HCT116 (cell line): ENCODE measurements at regions not wholly inside any gene's neighbourhood (a gene's known extent, or its start where the extent isn't known, plus 50 kb on each side); places are given as distances from the start of the nearest gene placed in this dataset.

Experiments used
- ATAC-seq: fragments of 200-7000 bp; cut with Tn5 transposase; 2 replicates; pipeline ENCODE4 v1.9.1; 2020; ENCODE audit warnings: mild to moderate bottlenecking, moderate library complexity
- BruUV-seq: library from RNA; stranded (reverse); fragments of 400-500 nt; replicated peaks from 2 replicates; lab custom pipeline; 2021; lab: Mats Ljungman, UMichigan
- CTCF ChIA-PET: fragments of 300-600 bp; sonication (Branson Sonifier 250); formaldehyde crosslinking; loops from one replicate; lab custom pipeline; 2021; ENCODE audit warnings: antibody characterized with exemption; lab: Charles Lee
- POLR2A ChIA-PET: fragments of 300-600, 350-600 bp; sonication (Branson Sonifier 250); formaldehyde crosslinking; loops from one replicate; lab custom pipeline; 2021; ENCODE audit warnings: antibody characterized with exemption; lab: Charles Lee
- RAD21 ChIA-PET, 2 experiments: fragments of 300-600 bp; sonication (Branson Sonifier 250); formaldehyde crosslinking; loops; one replicate each; lab custom pipeline; 2023; ENCODE audit warnings: low total read pairs in 2 of 2; ENCODE audit not compliant: uncharacterized antibody in 2 of 2, unreplicated experiment in 2 of 2, low non-redundant PET in 1 of 2; lab: Charles Lee
- DNase-seq: peaks from one replicate; pipeline ENCODE4 v3.0.0-alpha.2; 2010; ENCODE audit warnings: low read depth, low spot score
- H2AFZ ChIP-seq: fragments of 200-600 bp; shearing (Covaris generic), sonication (generic); 2 replicates; pipeline ENCODE4 v1.6.1; 2017; ENCODE audit warnings: low read depth, mixed run types, mixed read lengths, antibody characterized with exemption, low read length; ENCODE audit not compliant: poor library complexity, severe bottlenecking
- H3K27ac ChIP-seq: 2 replicates; pipeline ENCODE4 v1.5.1; 2012; ENCODE audit warnings: low read depth, low read length
- H3K27me3 ChIP-seq: fragments of 200-600 bp; sonication (generic); 2 replicates; pipeline ENCODE4 v1.6.1; 2016; ENCODE audit warnings: mixed run types, low read length, mixed read lengths; ENCODE audit not compliant: insufficient read depth
- H3K36me3 ChIP-seq, 2 experiments: fragments of 200-500 bp in 1 of 2; fragments of 200-600 bp in 1 of 2; sonication (Bioruptor generic) in 1 of 2; sonication (generic) in 1 of 2; 2 replicates each; pipeline versions ENCODE4 v1.5.1 to v1.6.1; 2014 to 2016; ENCODE audit warnings: low read length in 2 of 2, inconsistent platforms in 1 of 2, mixed read lengths in 1 of 2, mixed run types in 1 of 2; ENCODE audit not compliant: insufficient read depth in 2 of 2, control insufficient read depth in 1 of 2
- H3K4me1 ChIP-seq, 2 experiments: fragments of 200-600 bp in 1 of 2; sonication (generic) in 1 of 2; 2 replicates each; pipeline versions ENCODE4 v1.5.1 to v1.6.1; 2012 to 2017; ENCODE audit warnings: low read length in 2 of 2, inconsistent platforms in 1 of 2, mild to moderate bottlenecking in 1 of 2, mixed read lengths in 1 of 2, mixed run types in 1 of 2, moderate library complexity in 1 of 2; ENCODE audit not compliant: insufficient read depth in 2 of 2, control insufficient read depth in 1 of 2
- H3K4me2 ChIP-seq: fragments of 200-600 bp; sonication (generic); 2 replicates; pipeline ENCODE4 v1.6.1; 2017; ENCODE audit warnings: mixed run types, low read length, mixed read lengths
- H3K4me3 ChIP-seq, 2 experiments: fragments of 200-600 bp in 1 of 2; sonication (generic) in 1 of 2; replicated peaks in 1 of 2; 2 replicates each; pipeline ENCODE4 v1.5.1; 2011 to 2016; ENCODE audit warnings: low read length in 2 of 2, control low read depth in 1 of 2, low read depth in 1 of 2, mild to moderate bottlenecking in 1 of 2, mixed read lengths in 1 of 2, mixed run types in 1 of 2
- H3K79me2 ChIP-seq: fragments of 200-600 bp; sonication (generic); 2 replicates; pipeline ENCODE4 v1.6.1; 2017; ENCODE audit warnings: mild to moderate bottlenecking, mixed run types, low read length, moderate library complexity, mixed read lengths; ENCODE audit not compliant: insufficient read depth
- H3K9ac ChIP-seq: fragments of 200-600 bp; sonication (generic); 2 replicates; pipeline ENCODE4 v1.6.1; 2016; ENCODE audit warnings: low read length, mixed read lengths
- H3K9me2 ChIP-seq: fragments of 200-600 bp; sonication (generic), shearing (Covaris generic); 2 replicates; pipeline ENCODE4 v1.6.1; 2017; ENCODE audit warnings: mixed run types, mild to moderate bottlenecking, moderate library complexity; ENCODE audit not compliant: insufficient read depth
- H3K9me3 ChIP-seq, 2 experiments: fragments of 200-500 bp in 1 of 2; fragments of 200-600 bp in 1 of 2; sonication (Bioruptor generic) in 1 of 2; sonication (generic) in 1 of 2; 2 replicates each; pipeline ENCODE4 v1.6.1; 2014 to 2017; ENCODE audit warnings: low read length in 2 of 2, mixed read lengths in 2 of 2, inconsistent platforms in 1 of 2, low read depth in 1 of 2, mild to moderate bottlenecking in 1 of 2, mixed run types in 1 of 2, moderate library complexity in 1 of 2; ENCODE audit not compliant: control insufficient read depth in 1 of 2, insufficient read depth in 1 of 2
- H4K20me1 ChIP-seq: fragments of 200-600 bp; sonication (generic), shearing (Covaris generic); 2 replicates; pipeline ENCODE4 v1.6.1; 2017; ENCODE audit warnings: mixed run types, mild to moderate bottlenecking, moderate library complexity; ENCODE audit not compliant: insufficient read depth
- ELF1 ChIP-seq: IDR thresholded peaks from 2 replicates; pipeline ENCODE4 v1.6.1; 2012; ENCODE audit warnings: low read depth, borderline replicate concordance
- FOSL1 ChIP-seq: IDR thresholded peaks from 2 replicates; pipeline ENCODE4 v1.6.1; 2012; ENCODE audit warnings: low read depth
- POLR2A ChIP-seq: IDR thresholded peaks from 2 replicates; pipeline ENCODE4 v1.7.0; 2011; ENCODE audit warnings: borderline replicate concordance; ENCODE audit not compliant: insufficient read depth, insufficient read length; ENCODE audit errors: extremely low read depth
- POLR2AphosphoS5 ChIP-seq: IDR thresholded peaks from 2 replicates; pipeline ENCODE4 v1.6.1; 2011; ENCODE audit warnings: mild to moderate bottlenecking, low read depth, low read length, moderate library complexity
- SP1 ChIP-seq: IDR thresholded peaks from 2 replicates; pipeline ENCODE4 v1.6.1; 2012; ENCODE audit warnings: low read depth
- TCF7L2 ChIP-seq: IDR thresholded peaks from 2 replicates; pipeline ENCODE4 v1.7.0; 2011; ENCODE audit warnings: borderline replicate concordance, inconsistent platforms; ENCODE audit not compliant: insufficient read depth, insufficient read length; ENCODE audit errors: extremely low read depth
- ZNF274 ChIP-seq: fragments of 200-500 bp; sonication (Bioruptor generic); IDR thresholded peaks from 2 replicates; pipeline ENCODE4 v1.6.1; 2014; ENCODE audit warnings: mild to moderate bottlenecking, low read depth, low read length, inconsistent platforms
- intact Hi-C: fragments of 100-400 bp; cut with micrococcal nuclease; formaldehyde crosslinking; loops from 2 replicates; pipeline ENCODE4 v1.10.0; 2022
- TF ChIP-seq, protein P1 (sequence below): IDR thresholded peaks from 2 replicates; pipeline ENCODE4 v1.6.1; 2012; ENCODE audit warnings: low read depth
- TF ChIP-seq, protein P2 (sequence below): IDR thresholded peaks from 2 replicates; pipeline ENCODE4 v1.6.1; 2012
- TF ChIP-seq, protein P3 (sequence below), 3 experiments: fragments of 200-600 bp in 1 of 3; sonication (generic) in 1 of 3; IDR thresholded peaks in 2 of 3; conservative IDR thresholded peaks in 1 of 3; 2 replicates each; pipeline ENCODE4 v1.5.1; 2012 to 2017; ENCODE audit warnings: low read depth in 2 of 3, low read length in 2 of 3, antibody characterized with exemption in 1 of 3, borderline replicate concordance in 1 of 3, control low read depth in 1 of 3, mild to moderate bottlenecking in 1 of 3, mixed read lengths in 1 of 3, mixed run types in 1 of 3, moderate library complexity in 1 of 3; ENCODE audit not compliant: insufficient read depth in 1 of 3

DNA sequence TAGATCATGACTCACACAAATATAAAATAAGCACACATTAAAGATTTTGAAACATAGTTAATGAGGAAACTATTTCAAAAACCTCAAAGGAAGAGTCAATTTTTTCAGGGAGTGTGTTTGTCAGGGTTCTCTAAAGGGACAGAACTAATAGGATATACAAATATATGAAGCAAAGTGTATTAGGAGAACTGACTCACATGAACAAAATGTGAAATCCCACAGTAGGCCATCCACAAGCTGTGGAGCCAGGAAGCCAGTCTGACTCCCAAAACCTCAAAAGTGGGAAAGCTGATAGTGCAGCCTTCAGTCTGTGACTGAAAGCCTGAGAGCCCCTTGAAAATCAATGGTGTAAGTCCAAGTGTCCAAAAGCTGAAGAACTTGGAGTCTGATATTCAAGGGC, 898.0 kb upstream of the EYS start:
- TF ChIP-seq POLR2AphosphoS5 (no peak), POLR2A (no peak), ELF1 (no peak), TCF7L2 (no peak)
- TF ChIP-seq, protein P1, sequence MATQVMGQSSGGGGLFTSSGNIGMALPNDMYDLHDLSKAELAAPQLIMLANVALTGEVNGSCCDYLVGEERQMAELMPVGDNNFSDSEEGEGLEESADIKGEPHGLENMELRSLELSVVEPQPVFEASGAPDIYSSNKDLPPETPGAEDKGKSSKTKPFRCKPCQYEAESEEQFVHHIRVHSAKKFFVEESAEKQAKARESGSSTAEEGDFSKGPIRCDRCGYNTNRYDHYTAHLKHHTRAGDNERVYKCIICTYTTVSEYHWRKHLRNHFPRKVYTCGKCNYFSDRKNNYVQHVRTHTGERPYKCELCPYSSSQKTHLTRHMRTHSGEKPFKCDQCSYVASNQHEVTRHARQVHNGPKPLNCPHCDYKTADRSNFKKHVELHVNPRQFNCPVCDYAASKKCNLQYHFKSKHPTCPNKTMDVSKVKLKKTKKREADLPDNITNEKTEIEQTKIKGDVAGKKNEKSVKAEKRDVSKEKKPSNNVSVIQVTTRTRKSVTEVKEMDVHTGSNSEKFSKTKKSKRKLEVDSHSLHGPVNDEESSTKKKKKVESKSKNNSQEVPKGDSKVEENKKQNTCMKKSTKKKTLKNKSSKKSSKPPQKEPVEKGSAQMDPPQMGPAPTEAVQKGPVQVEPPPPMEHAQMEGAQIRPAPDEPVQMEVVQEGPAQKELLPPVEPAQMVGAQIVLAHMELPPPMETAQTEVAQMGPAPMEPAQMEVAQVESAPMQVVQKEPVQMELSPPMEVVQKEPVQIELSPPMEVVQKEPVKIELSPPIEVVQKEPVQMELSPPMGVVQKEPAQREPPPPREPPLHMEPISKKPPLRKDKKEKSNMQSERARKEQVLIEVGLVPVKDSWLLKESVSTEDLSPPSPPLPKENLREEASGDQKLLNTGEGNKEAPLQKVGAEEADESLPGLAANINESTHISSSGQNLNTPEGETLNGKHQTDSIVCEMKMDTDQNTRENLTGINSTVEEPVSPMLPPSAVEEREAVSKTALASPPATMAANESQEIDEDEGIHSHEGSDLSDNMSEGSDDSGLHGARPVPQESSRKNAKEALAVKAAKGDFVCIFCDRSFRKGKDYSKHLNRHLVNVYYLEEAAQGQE = no peak
- TF ChIP-seq, protein P2, sequence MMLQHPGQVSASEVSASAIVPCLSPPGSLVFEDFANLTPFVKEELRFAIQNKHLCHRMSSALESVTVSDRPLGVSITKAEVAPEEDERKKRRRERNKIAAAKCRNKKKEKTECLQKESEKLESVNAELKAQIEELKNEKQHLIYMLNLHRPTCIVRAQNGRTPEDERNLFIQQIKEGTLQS = no peak
- ChIA-PET RAD21 (no interaction called here), POLR2A (no interaction called here), CTCF (no interaction called here)
- H3K4me3 ChIP-seq = no peak overlapping the region
- no peaks in the 10 kb centered on the region for H3K4me1 ChIP-seq
- no peaks in the 10 kb centered on the region for H3K27me3 ChIP-seq
- no peak overlapping the region for H2AFZ ChIP-seq
- no peaks in the 10 kb centered on the region for H3K79me2 ChIP-seq
- ATAC-seq (no peak), DNase-seq (no peak)
- H3K9ac ChIP-seq = no peak overlapping the region
- no TSS peak for BruUV-seq
- H3K36me3 ChIP-seq = no peaks in the 10 kb centered on the region
- H3K9me2 ChIP-seq = no peaks in the 10 kb centered on the region
- no peaks in the 10 kb centered on the region for H4K20me1 ChIP-seq
- no peak overlapping the region for H3K27ac ChIP-seq
- H3K4me2 ChIP-seq = no peak overlapping the region
- intact Hi-C loops = no loop called here
- peaks cover 9 to 21% of the 10 kb centered on the region in 2 experiments; a peak in 2 of 4 replicates for H3K9me3 ChIP-seq

DNA sequence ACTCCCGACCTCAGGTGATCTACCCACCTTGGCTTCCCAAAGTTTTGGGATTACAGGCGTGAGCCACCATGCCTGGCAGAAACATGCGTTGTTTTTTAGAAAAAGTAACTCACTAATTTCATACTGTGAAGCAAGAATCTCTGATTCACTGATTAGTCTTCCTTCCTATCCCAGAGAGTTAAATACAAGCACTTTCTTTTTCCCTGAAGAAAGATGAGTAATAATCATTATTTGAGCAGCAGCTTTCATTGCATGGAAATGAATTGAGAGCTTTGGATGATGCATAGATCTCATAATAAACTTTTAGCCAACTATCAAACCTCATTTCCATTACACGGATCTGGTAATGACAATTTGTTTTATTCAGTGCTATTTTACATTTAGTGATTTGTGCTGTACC, 892.5 kb upstream of the EYS start:
- peaks cover 5 to 18% of the 10 kb centered on the region in 2 experiments; a peak in 2 of 4 replicates for H3K9me3 ChIP-seq
- ATAC-seq (no peak), DNase-seq (no peak)
- H3K9ac ChIP-seq = no peak overlapping the region
- no peak overlapping the region for H2AFZ ChIP-seq
- ChIA-PET RAD21 (no interaction called here), CTCF (no interaction called here)
- no peak overlapping the region for H3K27ac ChIP-seq
- H3K4me1 ChIP-seq = no peaks in the 10 kb centered on the region
- H3K9me2 ChIP-seq = no peaks in the 10 kb centered on the region
- H3K4me2 ChIP-seq = no peak overlapping the region
- no peak overlapping the region for H3K4me3 ChIP-seq
- H3K27me3 ChIP-seq = no peaks in the 10 kb centered on the region
- TF ChIP-seq, protein P3, sequence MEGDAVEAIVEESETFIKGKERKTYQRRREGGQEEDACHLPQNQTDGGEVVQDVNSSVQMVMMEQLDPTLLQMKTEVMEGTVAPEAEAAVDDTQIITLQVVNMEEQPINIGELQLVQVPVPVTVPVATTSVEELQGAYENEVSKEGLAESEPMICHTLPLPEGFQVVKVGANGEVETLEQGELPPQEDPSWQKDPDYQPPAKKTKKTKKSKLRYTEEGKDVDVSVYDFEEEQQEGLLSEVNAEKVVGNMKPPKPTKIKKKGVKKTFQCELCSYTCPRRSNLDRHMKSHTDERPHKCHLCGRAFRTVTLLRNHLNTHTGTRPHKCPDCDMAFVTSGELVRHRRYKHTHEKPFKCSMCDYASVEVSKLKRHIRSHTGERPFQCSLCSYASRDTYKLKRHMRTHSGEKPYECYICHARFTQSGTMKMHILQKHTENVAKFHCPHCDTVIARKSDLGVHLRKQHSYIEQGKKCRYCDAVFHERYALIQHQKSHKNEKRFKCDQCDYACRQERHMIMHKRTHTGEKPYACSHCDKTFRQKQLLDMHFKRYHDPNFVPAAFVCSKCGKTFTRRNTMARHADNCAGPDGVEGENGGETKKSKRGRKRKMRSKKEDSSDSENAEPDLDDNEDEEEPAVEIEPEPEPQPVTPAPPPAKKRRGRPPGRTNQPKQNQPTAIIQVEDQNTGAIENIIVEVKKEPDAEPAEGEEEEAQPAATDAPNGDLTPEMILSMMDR (IDR thresholded peaks at IDR 0.05 in 2 of 3, conservative IDR thresholded peaks at IDR 0.05 in 1 of 3; ENCODE audit: borderline replicate concordance in 1 of 3, insufficient read depth in 1 of 3, low read depth in 2 of 3, low read length in 2 of 3) = no peak
- TF ChIP-seq, protein P1 = no peak
- TF ChIP-seq ZNF274 (no peak), FOSL1 (no peak), TCF7L2 (no peak), SP1 (no peak)
- TF ChIP-seq, all 23 proteins: peak for 0
- BruUV-seq = no TSS peak
- H3K79me2 ChIP-seq = no peaks in the 10 kb centered on the region
- intact Hi-C loops = no loop called here
- POLR2A ChIA-PET = no interaction called here
- H3K36me3 ChIP-seq = no peaks in the 10 kb centered on the region
- H4K20me1 ChIP-seq = no peaks in the 10 kb centered on the region
